Glomerular visceral epithelial cell (primary cell): ENCODE measurements at regions not wholly inside any gene's neighbourhood (a gene's known extent, or its start where the extent isn't known, plus 50 kb on each side); places are given as distances from the start of the nearest gene placed in this dataset.
"Not testable (repeated sequence)": the region's sequence is repeated elsewhere in the genome, so short reads cannot be mapped to it uniquely, and the experiment has no call there.

Experiments used
- DNase-seq: peaks from one replicate; pipeline ENCODE4 v3.0.0-alpha.2; 2016; ENCODE audit errors: extremely low spot score

DNA sequence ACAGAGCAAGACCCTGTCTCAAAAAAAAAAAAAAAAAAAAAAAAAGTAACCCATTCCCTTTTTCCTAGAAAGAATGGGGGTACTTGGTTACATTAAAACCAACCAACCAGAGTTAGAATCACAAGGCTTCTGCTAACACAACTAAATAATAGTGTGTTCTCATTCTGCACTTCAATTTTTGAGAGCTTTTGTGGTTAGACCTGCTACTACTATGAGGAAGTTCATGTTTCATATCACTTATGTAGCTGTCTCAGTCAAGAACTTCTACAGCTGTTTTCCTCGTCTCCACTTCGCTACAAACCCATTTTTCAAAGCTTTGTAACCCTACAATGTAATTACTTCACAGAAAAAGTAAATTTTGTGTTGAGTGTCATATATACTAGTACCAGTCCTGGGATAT is 58.3 kb downstream of the PDHA2 start:
- DNase-seq = no peak

GRCh38 chr4:95909211-95909610 is 69.3 kb downstream of the PDHA2 start:
- DNase-seq = no peak

DNA sequence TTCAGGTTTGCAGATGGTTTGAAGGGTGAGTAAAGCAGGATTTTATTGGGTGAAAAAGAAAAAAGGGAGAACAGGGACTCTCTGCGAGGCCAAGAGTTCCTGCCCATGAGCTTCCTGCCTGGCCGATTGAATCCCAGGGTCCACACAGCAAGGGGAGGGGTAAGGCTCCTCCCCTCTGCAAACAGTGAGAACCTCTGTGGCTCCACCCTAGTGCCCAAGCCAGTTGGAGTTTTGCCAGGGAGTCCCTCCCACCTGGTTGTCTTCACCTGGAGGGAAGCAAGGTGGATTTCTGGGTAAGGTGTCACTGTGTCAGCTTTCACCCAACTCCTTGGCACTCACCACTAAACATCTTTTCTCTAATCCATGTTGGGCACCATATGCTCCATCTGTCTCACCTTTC is 70.9 kb downstream of the PDHA2 start:
- no peak for DNase-seq

- no peak for DNase-seq
Measured at GRCh38 chr4:95921470-95921869, 81.6 kb downstream of the PDHA2 start.

DNA sequence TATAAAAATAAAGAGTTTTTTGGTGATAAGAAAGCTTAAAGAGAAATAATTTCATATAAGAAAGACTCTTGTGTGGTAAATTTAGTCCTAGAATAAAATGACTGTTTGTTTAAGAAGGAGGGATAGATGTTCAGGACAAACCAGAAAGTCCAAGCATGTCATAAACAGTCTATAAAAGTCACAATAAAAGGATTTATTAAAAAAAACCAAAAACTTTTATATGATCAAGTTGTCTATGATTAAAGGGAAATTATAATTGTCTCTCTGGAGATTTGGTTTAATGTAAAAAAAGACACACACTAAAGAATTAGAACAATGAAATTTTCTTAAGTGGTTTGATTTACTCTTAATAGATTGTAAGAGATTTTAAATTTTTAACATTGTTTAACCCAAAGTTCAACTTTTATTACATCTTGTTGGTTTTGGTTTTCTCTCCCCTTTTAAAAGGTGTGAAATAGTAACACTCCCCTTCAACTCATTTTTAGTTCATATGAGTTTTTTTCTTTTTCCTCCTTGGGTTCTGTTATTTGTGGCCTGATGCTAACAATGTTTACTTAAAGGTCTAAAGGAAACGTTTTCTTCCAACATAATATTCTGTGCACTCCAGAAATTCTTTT is 89.7 kb downstream of the PDHA2 start:
- DNase-seq = peak; percentile 1

- DNase-seq = no peak
Measured at GRCh38 chr4:95939141-95939540, 99.2 kb downstream of the PDHA2 start.

- peak; percentile 49 for DNase-seq
Measured at GRCh38 chr4:95949136-95949765, 109.4 kb downstream of the PDHA2 start.

GRCh38 chr4:95949808-95950207 is 109.9 kb downstream of the PDHA2 start:
- no peak for DNase-seq

- DNase-seq = not testable (repeated sequence)
Measured at GRCh38 chr4:95952538-95952937, 112.6 kb downstream of the PDHA2 start.

DNA sequence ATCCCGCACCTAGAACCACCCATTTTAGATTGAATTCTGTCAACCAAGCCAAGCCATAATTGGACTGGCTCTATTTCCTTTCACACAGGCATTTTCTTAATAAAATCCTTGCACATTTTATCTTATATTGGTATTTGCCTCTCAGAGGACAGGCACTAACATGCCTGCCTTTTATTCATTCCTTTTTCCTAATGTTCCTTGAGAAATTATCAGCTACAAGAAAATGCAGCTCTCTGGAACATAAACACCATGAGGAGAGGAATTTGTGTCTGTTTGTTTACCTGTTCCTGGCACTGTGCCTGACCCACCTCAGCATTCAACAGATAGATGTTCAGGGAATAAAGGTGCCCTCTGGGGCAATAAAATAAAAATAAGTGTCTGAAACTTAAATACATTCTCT is 116.2 kb downstream of the PDHA2 start:
- DNase-seq = no peak

- peak; percentile 8 for DNase-seq
Measured at GRCh38 chr4:95957054-95957453, 117.2 kb downstream of the PDHA2 start.

DNA sequence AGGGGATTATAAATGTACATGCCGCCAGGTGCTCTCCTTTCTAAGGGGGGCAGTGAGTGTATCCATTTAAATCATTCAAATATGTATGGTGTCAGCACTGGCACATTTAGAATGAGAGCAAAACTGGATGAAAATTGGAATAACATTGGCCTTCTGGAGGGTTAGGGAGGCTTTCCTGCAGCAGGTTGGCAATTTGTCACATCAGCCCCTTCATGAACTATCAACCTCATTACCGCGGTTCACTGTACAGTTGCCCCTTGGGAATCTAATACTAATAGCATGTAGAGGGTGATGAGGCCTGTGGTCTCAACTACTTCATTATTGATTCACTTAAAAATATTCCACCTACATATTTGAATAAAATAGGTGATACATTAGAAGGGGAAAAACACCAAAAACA is 117.9 kb downstream of the PDHA2 start:
- DNase-seq = no peak

- DNase-seq = no peak
Measured at GRCh38 chr4:95959182-95959581, 119.3 kb downstream of the PDHA2 start.

- no peak for DNase-seq
Measured at GRCh38 chr4:95959633-95960032, 119.7 kb downstream of the PDHA2 start.

- DNase-seq = no peak
Measured at GRCh38 chr4:95963456-95963855, 123.6 kb downstream of the PDHA2 start.

DNA sequence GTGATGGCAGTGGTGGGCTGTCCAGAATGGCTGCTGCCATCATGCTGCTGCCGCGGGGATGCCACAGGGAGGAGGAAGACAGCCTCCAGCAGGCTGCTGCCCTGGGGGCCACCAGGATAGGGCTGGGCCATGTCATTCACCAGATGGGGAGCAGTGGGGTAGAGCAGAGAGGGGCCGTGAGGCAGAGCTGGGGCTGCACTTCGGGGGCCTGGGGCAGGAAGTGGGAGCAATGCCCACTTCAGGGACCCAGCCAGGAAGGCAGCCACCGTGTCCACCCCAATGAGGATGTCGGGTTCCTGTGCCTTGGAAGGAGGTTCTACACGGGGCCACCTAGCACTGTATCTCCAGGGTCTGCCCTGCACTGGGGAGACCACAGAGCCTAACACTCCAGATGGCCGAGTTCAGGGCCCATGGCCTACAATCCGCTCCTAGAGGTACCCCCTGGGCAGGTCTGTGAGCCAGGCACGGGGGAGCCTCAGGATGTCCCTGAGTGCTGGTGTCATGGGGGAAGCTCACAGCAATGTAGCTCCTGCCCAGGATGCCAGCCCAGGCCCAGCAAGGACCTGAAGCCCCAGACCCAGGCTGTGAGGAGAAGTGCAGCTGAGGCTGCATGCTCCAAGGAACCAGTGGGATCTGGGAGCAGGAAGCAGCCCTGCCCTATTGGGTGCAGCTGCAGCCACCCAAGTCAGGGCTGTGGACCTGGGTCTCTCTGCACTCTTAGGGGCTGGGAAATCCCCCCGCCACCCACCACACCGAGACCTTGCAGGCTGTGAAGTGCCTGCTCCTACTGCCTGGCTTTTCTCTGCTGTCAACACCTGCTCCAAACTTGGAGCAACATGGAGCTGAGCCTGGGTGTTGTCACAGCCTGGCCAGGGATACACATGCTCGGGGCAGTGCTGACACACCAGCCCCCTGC is 140.3 kb downstream of the PDHA2 start:
- DNase-seq = no peak

- DNase-seq = no peak
Measured at GRCh38 chr4:95980877-95981360, 141.0 kb downstream of the PDHA2 start.

DNA sequence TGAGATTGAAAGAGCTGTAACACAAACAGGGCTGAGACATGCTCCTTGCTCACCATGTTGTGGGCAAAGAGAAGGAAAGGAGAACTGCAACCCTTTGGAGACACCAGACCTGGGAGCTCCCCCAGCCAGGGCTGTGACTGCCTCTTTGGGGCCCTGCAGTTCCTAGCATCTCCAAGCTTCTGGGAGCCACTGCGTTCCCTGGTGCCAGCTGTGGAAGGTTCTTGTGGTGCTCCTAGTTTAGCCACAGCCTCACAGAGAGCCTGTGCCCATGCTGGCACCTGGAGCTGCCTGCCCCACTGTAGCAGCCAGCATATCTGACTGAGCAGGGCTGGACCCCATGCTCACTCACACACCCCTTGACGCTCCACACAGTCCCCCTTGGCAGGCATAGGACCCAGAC is 141.7 kb downstream of the PDHA2 start:
- no peak for DNase-seq

- no peak for DNase-seq
Measured at GRCh38 chr4:95982516-95982915, 142.6 kb downstream of the PDHA2 start.

DNA sequence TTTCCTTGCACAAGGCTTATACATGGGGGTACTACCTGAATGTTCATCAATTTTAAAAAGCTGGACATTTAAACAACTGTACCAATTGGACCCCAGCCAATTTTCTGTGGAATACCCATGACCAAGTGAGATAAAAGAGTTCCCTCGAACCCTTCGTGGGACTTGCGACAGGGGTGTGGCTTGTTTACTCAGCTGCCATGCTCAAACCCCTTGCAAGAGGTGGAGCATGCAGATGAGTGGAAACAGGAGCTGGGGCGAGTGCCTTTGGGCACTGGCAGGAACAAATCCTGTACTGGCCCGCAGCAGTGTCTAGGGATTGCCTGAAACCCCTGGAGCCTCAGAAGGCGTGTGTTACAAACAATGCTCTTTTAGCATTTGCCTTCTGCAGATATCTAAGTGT is 144.2 kb downstream of the PDHA2 start:
- no peak for DNase-seq

GRCh38 chr4:95985051-95985450 is 145.2 kb downstream of the PDHA2 start:
- no peak for DNase-seq

GRCh38 chr4:95985791-95986550 is 146.1 kb downstream of the PDHA2 start:
- DNase-seq = no peak
